ENCODE measurements at regions not wholly inside any gene's neighbourhood (a gene's known extent, or its start where the extent isn't known, plus 50 kb on each side); places are given as distances from the start of the nearest gene placed in this dataset.

GRCh38 chr1:17995480-17995879 is 112.1 kb upstream of the IGSF21 start:
- H3K27me3 ChIP-seq (ENCODE audit: control insufficient read depth in 2 of 2, insufficient read depth in 2 of 2, low read length in 2 of 2), result no peaks in the 10 kb centered on the region
- intact Hi-C loops (cut with micrococcal nuclease), result no loop called here
- no peak overlapping the region for H3K27ac ChIP-seq (ENCODE audit: low read depth in 1 of 2, low read length in 2 of 2)
- Mint-ChIP-seq H3K27ac (no peak overlapping the region), H3K4me3 (no peak overlapping the region), H3K4me1 (no peaks in the 10 kb centered on the region), H3K36me3 (no peaks in the 10 kb centered on the region), H3K9me3 (peaks cover 0 to 7% (median 0%) of the 10 kb centered on the region in 7 donors), H3K27me3 (ENCODE audit: low read depth in 3 of 3) (peaks cover 4 to 11% (median 5%) of the 10 kb centered on the region in 3 donors)
- H3K9me3 ChIP-seq (replicated peaks in 1 of 2; ENCODE audit: control insufficient read depth in 1 of 2, insufficient read depth in 1 of 2, low read length in 2 of 2), result no peaks in the 10 kb centered on the region
- TF ChIP-seq CTCF (IDR thresholded peaks at IDR 0.05), result no peak
- no peaks in the 10 kb centered on the region for H3K4me1 ChIP-seq (ENCODE audit: control insufficient read depth in 1 of 2, insufficient read depth in 2 of 2, low read length in 2 of 2)
- no peak overlapping the region for H3K9ac ChIP-seq (ENCODE audit: insufficient read depth, low read length, poor library complexity, severe bottlenecking)
- no peaks in the 10 kb centered on the region for H4K20me1 ChIP-seq (ENCODE audit: insufficient read depth, low read length)
- no peak overlapping the region for H3K4me2 ChIP-seq (replicated peaks; ENCODE audit: extremely low read depth, low read length, poor library complexity, severe bottlenecking)
- no peaks in the 10 kb centered on the region for H3K79me2 ChIP-seq (ENCODE audit: insufficient read depth, low read length)
- no peak for DNase-seq
- H2AFZ ChIP-seq (ENCODE audit: insufficient read depth, low read depth, low read length, poor library complexity, severe bottlenecking), result no peak overlapping the region
- H3K4me3 ChIP-seq (replicated peaks in 1 of 3; ENCODE audit: low read depth in 2 of 3, low read length in 3 of 3), result no peak overlapping the region
- 100% methylated on average over 1 of the region's 1 CpG for WGBS (ENCODE audit: insufficient coverage)
- H3K36me3 ChIP-seq (replicated peaks in 1 of 2; ENCODE audit: control insufficient read depth in 1 of 2, insufficient read depth in 2 of 2, low read length in 2 of 2), result no peaks in the 10 kb centered on the region

- H3K9me3 ChIP-seq (replicated peaks in 1 of 2; ENCODE audit: control insufficient read depth in 1 of 2, insufficient read depth in 1 of 2, low read length in 2 of 2), result no peaks in the 10 kb centered on the region
- no peak overlapping the region for H2AFZ ChIP-seq (ENCODE audit: insufficient read depth, low read depth, low read length, poor library complexity, severe bottlenecking)
- H3K4me2 ChIP-seq (replicated peaks; ENCODE audit: extremely low read depth, low read length, poor library complexity, severe bottlenecking), result no peak overlapping the region
- peaks cover 0 to 5% (median 0%) of the 10 kb centered on the region in 7 donors for H3K9me3 Mint-ChIP-seq
- no peaks in the 10 kb centered on the region for H3K4me1 ChIP-seq (ENCODE audit: control insufficient read depth in 1 of 2, insufficient read depth in 2 of 2, low read length in 2 of 2)
- no peaks in the 10 kb centered on the region for H3K36me3 ChIP-seq (replicated peaks in 1 of 2; ENCODE audit: control insufficient read depth in 1 of 2, insufficient read depth in 2 of 2, low read length in 2 of 2)
- WGBS (ENCODE audit: insufficient coverage), result 72% methylated on average over 5 of the region's 6 CpGs
- H3K4me1 Mint-ChIP-seq, result no peaks in the 10 kb centered on the region
- H3K27me3 ChIP-seq (ENCODE audit: control insufficient read depth in 2 of 2, insufficient read depth in 2 of 2, low read length in 2 of 2), result no peaks in the 10 kb centered on the region
- no peak for DNase-seq
- H3K36me3 Mint-ChIP-seq, result no peaks in the 10 kb centered on the region
- intact Hi-C loops (cut with micrococcal nuclease), result no loop called here
- H3K27me3 Mint-ChIP-seq (ENCODE audit: low read depth in 3 of 3), result peaks cover 0 to 12% (median 4%) of the 10 kb centered on the region in 3 donors
- H4K20me1 ChIP-seq (ENCODE audit: insufficient read depth, low read length), result no peaks in the 10 kb centered on the region
- H3K4me3 Mint-ChIP-seq, result no peak overlapping the region
- no peaks in the 10 kb centered on the region for H3K79me2 ChIP-seq (ENCODE audit: insufficient read depth, low read length)
- no peak overlapping the region for H3K4me3 ChIP-seq (replicated peaks in 1 of 3; ENCODE audit: low read depth in 2 of 3, low read length in 3 of 3)
- H3K9ac ChIP-seq (ENCODE audit: insufficient read depth, low read length, poor library complexity, severe bottlenecking), result no peak overlapping the region
- H3K27ac Mint-ChIP-seq, result no peak overlapping the region
- no peak for TF ChIP-seq CTCF (IDR thresholded peaks at IDR 0.05)
- H3K27ac ChIP-seq (ENCODE audit: low read depth in 1 of 2, low read length in 2 of 2), result no peak overlapping the region
Measured at GRCh38 chr1:17998889-17999288, 108.7 kb upstream of the IGSF21 start.

Measured in CD14-positive monocyte (primary cell).